Adrenal gland (tissue), 9 donors: ENCODE measurements at regions not wholly inside any gene's neighbourhood (a gene's known extent, or its start where the extent isn't known, plus 50 kb on each side); places are given as distances from the start of the nearest gene placed in this dataset.

Source experiments
- DNase-seq, 7 donors: peaks; one replicate each; pipeline ENCODE4 v3.0.0-alpha.2; 2019 to 2020
- H3K27ac ChIP-seq, 5 donors: fragments of 200-600 bp; sonication (generic) in 4 of 5; 1 replicate in 3 of 5; 2 replicates in 2 of 5; pipeline versions ENCODE4 v1.5.1 to v1.8.0; 2016 to 2020; ENCODE audit warnings: mild to moderate bottlenecking in 1 of 5
- H3K27me3 ChIP-seq: fragments of 200-600 bp; 2 replicates; pipeline ENCODE4 v1.8.0; 2021
- H3K36me3 ChIP-seq, 2 donors: fragments of 200-600 bp; replicated peaks in 1 of 2; 1 replicate in 1 of 2; 2 replicates in 1 of 2; pipeline versions ENCODE4 v1.5.1 to v1.8.0; 2018 to 2022
- H3K4me1 ChIP-seq, 2 donors: fragments of 200-600 bp; replicated peaks in 1 of 2; 1 replicate in 1 of 2; 2 replicates in 1 of 2; pipeline versions ENCODE4 v1.5.1 to v1.8.0; 2018 to 2021
- H3K4me3 ChIP-seq, 4 donors: fragments of 200-600 bp; sonication (generic) in 3 of 4; one replicate each; pipeline ENCODE4 v1.5.1; 2016 to 2018
- H3K9me3 ChIP-seq, 3 donors: fragments of 200-600 bp; sonication (generic) in 1 of 3; replicated peaks in 1 of 3; 1 replicate in 2 of 3; 2 replicates in 1 of 3; pipeline versions ENCODE4 v1.5.1 to v1.8.0; 2016 to 2021
- CTCF ChIP-seq, 6 experiments: fragments of 450-650 bp in 4 of 6; fragments of 200-600 bp in 2 of 6; sonication (generic) in 1 of 6; IDR thresholded peaks; 1 replicate in 5 of 6; 2 replicates in 1 of 6; pipeline versions ENCODE4 v1.5.1 to v1.8.0; 2016 to 2021; ENCODE audit warnings: antibody characterized with exemption in 6 of 6, mild to moderate bottlenecking in 2 of 6, moderate library complexity in 1 of 6
- POLR2A ChIP-seq, 2 donors: fragments of 450-650 bp; IDR thresholded peaks; one replicate each; pipeline ENCODE4 v1.6.1; 2017; ENCODE audit warnings: antibody characterized with exemption in 2 of 2, mild to moderate bottlenecking in 2 of 2, moderate library complexity in 1 of 2
- WGBS, 4 donors: extraction: QIAGEN DNeasy Blood & Tissue Kit in 2 of 4; methylation state at CpG; one replicate each; pipeline versions ENCODE4 v1.1.5 to v1.1.7; 2013 to 2017; 5-methylcytosine and 5-hydroxymethylcytosine counted together
- intact Hi-C, 2 donors: fragments of 100-400 bp; cut with DNase I; formaldehyde crosslinking; loops; one replicate each; pipeline versions ENCODE4 v1.14.1 to v1.15.0; 2022 to 2023
- donor health status: healthy with polysubstance abuse.
- donor health status: Bipolar disorder and iron deficiency.
- donor health status: DM: yes; HTN: yes; CAD: no.
- donor health status: DM: no; HTN: no; CAD: no.
- donor health status: DM: no; HTN: no; CAD: no.

- H3K4me3 ChIP-seq = no peak overlapping the region
- H3K27me3 ChIP-seq = no peaks in the 10 kb centered on the region
- TF ChIP-seq POLR2A (IDR thresholded peaks at IDR 0.05) (no peak), CTCF (IDR thresholded peaks at IDR 0.05) (no peak)
- H3K4me1 ChIP-seq = no peaks in the 10 kb centered on the region
- DNase-seq = no peak
- intact Hi-C loops = no loop called here
- no peaks in the 10 kb centered on the region for H3K36me3 ChIP-seq
- no peak overlapping the region for H3K27ac ChIP-seq
- no peaks in the 10 kb centered on the region for H3K9me3 ChIP-seq
Observed at GRCh38 chr3:30964612-30965011, 70.2 kb upstream of the GADL1 start.

GRCh38 chr3:30966896-30967295 lies 72.4 kb upstream of the GADL1 start:
- Histone ChIP-seq H3K4me3 (no peak overlapping the region), H3K4me1 (no peaks in the 10 kb centered on the region), H3K27me3 (no peaks in the 10 kb centered on the region), H3K9me3 (no peaks in the 10 kb centered on the region), H3K36me3 (no peaks in the 10 kb centered on the region), H3K27ac (no peak overlapping the region)
- 47 to 96% (median 71%) methylated on average over 7 of the region's 7 CpGs for WGBS, 4 donors
- TF ChIP-seq CTCF (IDR thresholded peaks at IDR 0.05) (no peak), POLR2A (IDR thresholded peaks at IDR 0.05) (no peak)
- no peak for DNase-seq
- intact Hi-C loops = no loop called here

GRCh38 chr3:30970183-30970582 lies 75.7 kb upstream of the GADL1 start:
- peak in 3 of 7 donors; percentile 1 to 22 (median 14) for DNase-seq
- WGBS, 4 donors = 51 to 62% (median 56%) methylated on average over 2 of the region's 2 CpGs
- Histone ChIP-seq H3K27ac (no peak overlapping the region), H3K9me3 (no peaks in the 10 kb centered on the region), H3K36me3 (no peaks in the 10 kb centered on the region), H3K4me3 (no peak overlapping the region), H3K27me3 (no peaks in the 10 kb centered on the region), H3K4me1 (no peaks in the 10 kb centered on the region)
- TF ChIP-seq POLR2A (IDR thresholded peaks at IDR 0.05) (no peak), CTCF (IDR thresholded peaks at IDR 0.05) (peak in 3 of 6 experiments; percentile 20 to 31 (median 28))
- intact Hi-C loops = no loop called here

GRCh38 chr3:30972449-30972848 lies 78.0 kb upstream of the GADL1 start:
- H3K36me3 ChIP-seq = no peaks in the 10 kb centered on the region
- H3K27ac ChIP-seq = no peak overlapping the region
- intact Hi-C loops = no loop called here
- 86 to 91% (median 89%) methylated on average over 1 of the region's 1 CpG for WGBS, 4 donors
- no peak overlapping the region for H3K4me3 ChIP-seq
- DNase-seq = no peak
- H3K9me3 ChIP-seq = no peaks in the 10 kb centered on the region
- H3K27me3 ChIP-seq = no peaks in the 10 kb centered on the region
- no peak for TF ChIP-seq POLR2A (IDR thresholded peaks at IDR 0.05)
- TF ChIP-seq CTCF (IDR thresholded peaks at IDR 0.05) = no peak
- H3K4me1 ChIP-seq = no peaks in the 10 kb centered on the region
